ENCODE measurements at regions not wholly inside any gene's neighbourhood (a gene's known extent, or its start where the extent isn't known, plus 50 kb on each side); places are given as distances from the start of the nearest gene placed in this dataset.
"Not testable (repeated sequence)": the region's sequence is repeated elsewhere in the genome, so short reads cannot be mapped to it uniquely, and the experiment has no call there.

DNA sequence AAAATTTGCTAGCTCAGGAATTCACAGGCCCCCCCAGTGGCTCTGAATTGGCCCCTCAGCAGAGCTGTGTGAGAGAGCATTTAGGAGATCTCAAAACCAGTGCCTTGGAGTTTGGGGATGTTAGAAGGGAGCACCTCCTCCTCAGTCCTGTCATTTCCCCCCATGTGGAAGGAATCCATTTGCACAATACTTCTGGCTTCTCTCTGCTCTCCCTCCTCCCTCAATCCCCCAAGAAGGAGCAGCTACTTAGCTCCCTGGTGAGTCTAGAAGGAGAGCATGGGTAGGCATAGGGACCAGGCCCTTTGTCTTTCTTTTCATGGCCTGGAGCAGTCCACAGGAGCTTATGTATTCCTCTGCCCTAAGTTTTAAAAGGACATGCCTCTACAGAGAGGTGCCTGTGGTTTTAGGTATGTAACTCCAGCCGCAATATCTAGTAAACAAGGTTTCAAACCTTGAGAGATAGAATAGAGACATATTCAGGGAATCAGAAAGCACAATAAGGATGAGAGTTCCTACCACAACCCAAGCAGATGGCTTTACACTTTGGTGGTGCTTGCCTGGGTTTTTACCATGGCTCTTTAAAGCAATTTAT lies 199.4 kb downstream of the FCRL5 start:
- Histone ChIP-seq H3K9ac (ENCODE audit: low read length) (no peak overlapping the region), H3K4me2 (ENCODE audit: low read length) (no peak overlapping the region), H4K20me1 (ENCODE audit: insufficient read depth, low read length) (no peaks in the 10 kb centered on the region), H3K36me3 (ENCODE audit: insufficient read depth, low read length) (no peaks in the 10 kb centered on the region), H3K27me3 (ENCODE audit: insufficient read depth, low read length) (peaks cover 5% of the 10 kb centered on the region), H3K9me3 (ENCODE audit: insufficient read depth, low read depth, low read length) (no peaks in the 10 kb centered on the region), H3K4me1 (ENCODE audit: insufficient read depth, low read length) (no peaks in the 10 kb centered on the region), H3K79me2 (ENCODE audit: insufficient read depth, low read length) (no peaks in the 10 kb centered on the region), H2AFZ (ENCODE audit: low read depth, low read length) (no peak overlapping the region), H3K27ac (ENCODE audit: low read depth, low read length) (no peak overlapping the region), H3K4me3 (ENCODE audit: insufficient read depth, low read depth, low read length) (no peak overlapping the region)
- H3K4me1 Mint-ChIP-seq (ENCODE audit: low read depth, unreplicated experiment) = no peaks in the 10 kb centered on the region
- H3K4me3 Mint-ChIP-seq (ENCODE audit: unreplicated experiment) = no peak overlapping the region
- FAIRE-seq (no peak), DNase-seq (ENCODE audit: low read depth) (no peak)
- TF ChIP-seq EZH2 (IDR thresholded peaks at IDR 0.05; ENCODE audit: insufficient read depth, low read length) = no peak
- TF ChIP-seq, protein P1, sequence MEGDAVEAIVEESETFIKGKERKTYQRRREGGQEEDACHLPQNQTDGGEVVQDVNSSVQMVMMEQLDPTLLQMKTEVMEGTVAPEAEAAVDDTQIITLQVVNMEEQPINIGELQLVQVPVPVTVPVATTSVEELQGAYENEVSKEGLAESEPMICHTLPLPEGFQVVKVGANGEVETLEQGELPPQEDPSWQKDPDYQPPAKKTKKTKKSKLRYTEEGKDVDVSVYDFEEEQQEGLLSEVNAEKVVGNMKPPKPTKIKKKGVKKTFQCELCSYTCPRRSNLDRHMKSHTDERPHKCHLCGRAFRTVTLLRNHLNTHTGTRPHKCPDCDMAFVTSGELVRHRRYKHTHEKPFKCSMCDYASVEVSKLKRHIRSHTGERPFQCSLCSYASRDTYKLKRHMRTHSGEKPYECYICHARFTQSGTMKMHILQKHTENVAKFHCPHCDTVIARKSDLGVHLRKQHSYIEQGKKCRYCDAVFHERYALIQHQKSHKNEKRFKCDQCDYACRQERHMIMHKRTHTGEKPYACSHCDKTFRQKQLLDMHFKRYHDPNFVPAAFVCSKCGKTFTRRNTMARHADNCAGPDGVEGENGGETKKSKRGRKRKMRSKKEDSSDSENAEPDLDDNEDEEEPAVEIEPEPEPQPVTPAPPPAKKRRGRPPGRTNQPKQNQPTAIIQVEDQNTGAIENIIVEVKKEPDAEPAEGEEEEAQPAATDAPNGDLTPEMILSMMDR (IDR thresholded peaks at IDR 0.05; ENCODE audit: insufficient read depth, low read depth, low read length) = no peak
- no peaks in the 10 kb centered on the region for H3K36me3 Mint-ChIP-seq (ENCODE audit: low read depth, unreplicated experiment)
- H3K27me3 Mint-ChIP-seq (ENCODE audit: low read depth, unreplicated experiment) = peaks cover 10% of the 10 kb centered on the region
- H3K27ac Mint-ChIP-seq (ENCODE audit: unreplicated experiment) = no peak overlapping the region
- H3K9me3 Mint-ChIP-seq (ENCODE audit: unreplicated experiment) = no peaks in the 10 kb centered on the region

DNA sequence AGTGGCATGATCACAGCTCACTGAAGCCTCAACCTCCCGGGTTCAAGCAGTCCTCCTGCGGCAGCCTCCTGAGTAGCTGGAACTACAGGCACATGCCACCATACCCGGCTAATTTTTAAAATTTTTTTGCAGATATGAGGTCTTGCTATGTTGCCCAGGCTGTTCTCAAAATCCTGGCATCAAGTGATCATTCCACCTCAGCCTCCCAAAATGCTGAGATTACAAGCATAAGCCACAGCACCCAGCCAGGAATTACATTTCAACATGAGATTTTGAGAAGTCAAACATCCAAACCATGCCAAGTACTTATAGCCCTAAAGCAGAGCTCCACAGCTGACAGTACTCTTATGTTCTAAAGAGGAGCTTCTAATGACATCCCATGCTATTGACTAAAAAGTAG lies 200.1 kb downstream of the FCRL5 start:
- no peaks in the 10 kb centered on the region for H3K4me1 ChIP-seq (ENCODE audit: insufficient read depth, low read length)
- Mint-ChIP-seq H3K9me3 (ENCODE audit: unreplicated experiment) (no peaks in the 10 kb centered on the region), H3K27me3 (ENCODE audit: low read depth, unreplicated experiment) (peaks cover 14% of the 10 kb centered on the region), H3K27ac (ENCODE audit: unreplicated experiment) (no peak overlapping the region), H3K4me3 (ENCODE audit: unreplicated experiment) (no peak overlapping the region), H3K4me1 (ENCODE audit: low read depth, unreplicated experiment) (no peaks in the 10 kb centered on the region), H3K36me3 (ENCODE audit: low read depth, unreplicated experiment) (no peaks in the 10 kb centered on the region)
- H2AFZ ChIP-seq (ENCODE audit: low read depth, low read length) = no peak overlapping the region
- H4K20me1 ChIP-seq (ENCODE audit: insufficient read depth, low read length) = no peaks in the 10 kb centered on the region
- no peaks in the 10 kb centered on the region for H3K79me2 ChIP-seq (ENCODE audit: insufficient read depth, low read length)
- H3K9me3 ChIP-seq (ENCODE audit: insufficient read depth, low read depth, low read length) = no peaks in the 10 kb centered on the region
- no peaks in the 10 kb centered on the region for H3K36me3 ChIP-seq (ENCODE audit: insufficient read depth, low read length)
- TF ChIP-seq, protein P1 (IDR thresholded peaks at IDR 0.05; ENCODE audit: insufficient read depth, low read depth, low read length) = no peak
- TF ChIP-seq EZH2 (IDR thresholded peaks at IDR 0.05; ENCODE audit: insufficient read depth, low read length) = no peak
- no peak overlapping the region for H3K4me2 ChIP-seq (ENCODE audit: low read length)
- FAIRE-seq (no peak), DNase-seq (ENCODE audit: low read depth) (no peak)
- H3K27me3 ChIP-seq (ENCODE audit: insufficient read depth, low read length) = peaks cover under 1% of the 10 kb centered on the region
- no peak overlapping the region for H3K9ac ChIP-seq (ENCODE audit: low read length)
- no peak overlapping the region for H3K4me3 ChIP-seq (ENCODE audit: insufficient read depth, low read depth, low read length)
- no peak overlapping the region for H3K27ac ChIP-seq (ENCODE audit: low read depth, low read length)

DNA sequence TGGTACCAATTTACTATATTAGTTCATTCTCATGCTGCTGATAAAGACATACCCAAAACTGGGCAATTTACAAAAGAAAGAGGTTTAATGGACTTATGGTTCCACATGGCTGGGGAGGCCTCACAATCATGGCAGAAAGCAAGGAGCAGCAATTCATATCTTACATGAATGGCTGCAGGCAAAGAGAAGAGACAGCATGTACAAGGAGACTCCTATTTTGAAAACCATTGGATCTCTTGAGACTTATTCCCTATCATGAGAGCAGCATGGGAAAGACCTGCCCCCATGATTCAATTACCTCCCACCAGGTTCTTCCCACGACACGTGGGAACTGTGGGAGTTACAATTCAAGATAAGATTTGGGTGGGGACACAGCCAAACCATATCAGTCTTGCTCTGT lies 200.5 kb downstream of the FCRL5 start:
- DNase-seq (ENCODE audit: low read depth); H3K4me1 ChIP-seq (ENCODE audit: insufficient read depth, low read length); H4K20me1 ChIP-seq (ENCODE audit: insufficient read depth, low read length); H3K9ac ChIP-seq (ENCODE audit: low read length); H3K27ac ChIP-seq (ENCODE audit: low read depth, low read length); H3K4me1 Mint-ChIP-seq (ENCODE audit: low read depth, unreplicated experiment); H3K27me3 ChIP-seq (ENCODE audit: insufficient read depth, low read length); H3K36me3 ChIP-seq (ENCODE audit: insufficient read depth, low read length); H3K9me3 Mint-ChIP-seq (ENCODE audit: unreplicated experiment); H3K36me3 Mint-ChIP-seq (ENCODE audit: low read depth, unreplicated experiment); H3K27ac Mint-ChIP-seq (ENCODE audit: unreplicated experiment); FAIRE-seq; H2AFZ ChIP-seq (ENCODE audit: low read depth, low read length); H3K9me3 ChIP-seq (ENCODE audit: insufficient read depth, low read depth, low read length); H3K79me2 ChIP-seq (ENCODE audit: insufficient read depth, low read length); H3K4me3 Mint-ChIP-seq (ENCODE audit: unreplicated experiment); H3K4me3 ChIP-seq (ENCODE audit: insufficient read depth, low read depth, low read length); H3K4me2 ChIP-seq (ENCODE audit: low read length): not testable (repeated sequence)
- peaks cover 14% of the 10 kb centered on the region for H3K27me3 Mint-ChIP-seq (ENCODE audit: low read depth, unreplicated experiment)
